ENCODE measurements at regions not wholly inside any gene's neighbourhood (a gene's known extent, or its start where the extent isn't known, plus 50 kb on each side); places are given as distances from the start of the nearest gene placed in this dataset.
A peak's percentile ranks its signal among the peaks of the same experiment; 100 is the strongest.
"Not testable (repeated sequence)": the region's sequence is repeated elsewhere in the genome, so short reads cannot be mapped to it uniquely, and the experiment has no call there.

- DNase-seq (ENCODE audit: low spot score): no peak
Observed at GRCh38 chr9:7622481-7622880, 177.1 kb downstream of the DMAC1 start.

DNA sequence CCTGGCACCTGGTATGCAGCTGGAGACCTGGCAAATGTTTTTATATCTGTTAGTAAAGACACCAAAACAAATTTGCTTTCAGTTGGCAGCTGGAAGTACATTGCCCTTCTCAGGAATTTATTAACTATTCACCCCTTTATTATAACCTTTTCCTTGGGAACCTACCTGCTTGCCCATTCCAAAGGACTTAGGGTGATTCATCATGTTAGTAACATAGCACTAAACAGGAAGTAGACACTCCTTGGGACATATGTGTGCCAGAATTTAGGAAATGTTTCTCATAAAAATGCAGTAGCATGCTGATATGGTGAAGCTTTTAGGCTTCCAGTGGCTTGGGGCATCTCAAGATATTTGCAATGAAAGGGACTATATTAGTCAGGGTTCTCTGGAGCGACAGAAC, 184.2 kb downstream of the DMAC1 start:
- DNase-seq (ENCODE audit: low spot score): no peak

DNA sequence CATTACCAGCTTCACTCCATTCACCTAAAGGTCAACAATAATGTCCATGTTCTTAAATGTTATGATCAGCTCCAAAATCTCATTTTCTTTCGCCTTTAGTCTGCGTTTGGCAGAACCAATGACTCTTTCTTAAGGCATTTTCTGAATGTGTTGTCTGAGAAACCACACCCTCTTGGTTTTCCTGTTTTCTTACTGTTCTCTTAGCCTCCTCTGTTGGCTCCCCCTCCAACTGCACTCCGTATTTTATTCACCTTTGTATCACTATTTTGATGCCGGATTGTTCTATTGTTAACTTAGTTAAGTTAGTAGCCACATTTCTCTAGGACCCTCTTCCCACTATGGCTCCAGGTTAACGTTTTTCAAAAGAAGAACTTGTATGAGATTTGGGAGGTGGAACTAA, 185.6 kb downstream of the DMAC1 start:
- peak; percentile 46 for DNase-seq (ENCODE audit: low spot score)

DNA sequence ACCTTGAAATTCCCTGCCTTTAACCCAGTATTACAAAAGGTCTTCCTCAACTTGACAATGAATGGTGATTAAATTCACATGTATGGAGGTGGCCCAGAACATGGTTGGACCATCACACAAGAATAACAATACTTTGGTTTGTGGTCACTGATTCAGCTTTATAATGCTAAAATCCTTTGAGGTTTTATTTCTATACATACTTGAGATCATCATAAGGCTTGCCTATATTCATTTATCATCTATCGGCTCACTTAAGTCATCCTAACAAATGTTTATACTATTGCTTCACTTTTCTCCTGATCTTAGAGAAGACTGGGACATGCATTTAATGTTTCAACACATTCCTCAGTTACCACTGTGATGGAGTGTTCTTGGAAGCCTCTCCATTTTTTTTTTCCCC, 191.3 kb downstream of the DMAC1 start:
- DNase-seq (ENCODE audit: low spot score): no peak

GRCh38 chr9:7607421-7607820, 192.2 kb downstream of the DMAC1 start:
- no peak for DNase-seq (ENCODE audit: low spot score)

- no peak for DNase-seq (ENCODE audit: low spot score)
Observed at GRCh38 chr9:7606591-7606990, 193.0 kb downstream of the DMAC1 start.

GRCh38 chr9:7601739-7602138, 197.8 kb downstream of the DMAC1 start:
- no peak for DNase-seq (ENCODE audit: low spot score)

DNA sequence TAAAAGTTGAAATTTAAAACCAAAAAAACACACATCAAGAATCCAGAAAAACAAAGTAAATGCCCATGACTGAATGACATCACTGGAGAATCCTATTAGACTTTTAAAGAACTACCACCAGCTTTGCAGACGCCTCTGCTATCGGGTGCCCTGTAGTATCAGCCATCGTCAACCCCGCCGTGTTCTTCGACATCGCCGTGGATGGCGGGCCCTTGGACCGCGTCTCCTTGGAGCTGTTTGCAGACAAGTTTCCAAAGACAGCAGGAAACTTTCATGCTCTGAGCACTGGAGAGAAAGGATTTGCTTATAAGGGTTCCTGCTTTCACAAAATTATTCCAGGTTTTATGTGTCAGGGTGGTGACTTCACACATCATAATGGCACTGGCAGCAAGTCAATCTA, 201.9 kb downstream of the DMAC1 start:
- DNase-seq (ENCODE audit: low spot score): no peak

- DNase-seq (ENCODE audit: low spot score): no peak
Observed at GRCh38 chr9:7592321-7593316, 207.0 kb downstream of the DMAC1 start.

- no peak for DNase-seq (ENCODE audit: low spot score)
Observed at GRCh38 chr9:7591501-7591900, 208.1 kb downstream of the DMAC1 start.

DNA sequence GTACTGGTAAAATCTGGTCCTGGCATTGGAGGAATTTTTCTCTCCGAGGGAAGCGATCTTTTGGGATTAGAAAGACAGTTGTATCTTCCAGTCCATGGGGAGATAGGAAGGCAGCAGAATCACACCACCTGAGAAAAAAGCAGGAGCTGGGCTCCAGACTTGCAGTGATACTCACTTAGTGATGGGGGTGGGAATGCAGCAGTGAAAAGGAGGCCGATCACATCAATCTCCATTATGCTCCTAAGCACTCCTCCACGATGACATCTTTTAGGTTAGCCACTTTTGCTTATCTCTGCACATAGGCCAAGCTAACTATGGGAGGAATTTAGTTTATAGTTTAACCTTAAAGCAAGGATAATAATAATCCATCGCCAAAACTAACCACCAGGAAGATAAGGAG, 219.0 kb downstream of the DMAC1 start:
- no peak for DNase-seq (ENCODE audit: low spot score)

DNA sequence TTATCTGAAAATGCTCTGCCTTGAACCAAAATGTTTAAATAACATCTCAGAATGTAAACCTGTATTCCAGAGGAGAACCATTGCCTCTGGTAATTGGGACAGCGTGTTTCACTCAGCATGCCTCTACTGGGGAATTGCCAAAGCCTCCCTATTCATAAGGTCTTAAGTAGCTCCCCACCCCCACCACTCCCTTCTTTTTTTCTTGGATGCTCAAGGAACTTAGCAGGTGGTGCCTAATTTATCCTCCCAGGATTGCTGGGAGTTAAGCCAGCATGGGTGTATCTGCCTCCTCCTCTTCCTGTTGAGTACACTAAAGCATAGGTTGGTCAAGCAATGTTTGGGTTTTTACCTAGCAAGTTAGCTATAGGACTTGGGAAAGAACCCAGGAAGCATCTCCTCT, 220.2 kb downstream of the DMAC1 start:
- DNase-seq (ENCODE audit: low spot score): no peak

DNA sequence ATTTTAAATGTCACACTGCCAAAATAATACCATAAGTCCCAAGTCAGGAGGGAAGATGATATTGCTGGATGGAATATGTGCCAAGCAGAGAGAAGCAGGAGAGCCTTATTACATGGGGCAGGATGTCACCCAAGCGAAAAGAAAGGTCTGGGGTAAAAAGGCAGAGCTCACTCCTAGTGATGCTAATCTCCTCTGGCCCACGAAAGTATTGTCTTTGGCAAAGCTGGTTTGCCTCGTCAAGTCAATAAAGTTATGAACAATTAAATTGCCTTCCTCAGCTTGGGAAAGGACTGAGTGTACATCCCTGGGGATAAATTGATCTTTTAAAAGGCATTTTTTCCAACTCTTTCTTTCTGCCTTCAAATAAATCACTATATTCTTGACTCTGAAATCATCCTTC, 220.6 kb downstream of the DMAC1 start:
- DNase-seq (ENCODE audit: low spot score): no peak

DNA sequence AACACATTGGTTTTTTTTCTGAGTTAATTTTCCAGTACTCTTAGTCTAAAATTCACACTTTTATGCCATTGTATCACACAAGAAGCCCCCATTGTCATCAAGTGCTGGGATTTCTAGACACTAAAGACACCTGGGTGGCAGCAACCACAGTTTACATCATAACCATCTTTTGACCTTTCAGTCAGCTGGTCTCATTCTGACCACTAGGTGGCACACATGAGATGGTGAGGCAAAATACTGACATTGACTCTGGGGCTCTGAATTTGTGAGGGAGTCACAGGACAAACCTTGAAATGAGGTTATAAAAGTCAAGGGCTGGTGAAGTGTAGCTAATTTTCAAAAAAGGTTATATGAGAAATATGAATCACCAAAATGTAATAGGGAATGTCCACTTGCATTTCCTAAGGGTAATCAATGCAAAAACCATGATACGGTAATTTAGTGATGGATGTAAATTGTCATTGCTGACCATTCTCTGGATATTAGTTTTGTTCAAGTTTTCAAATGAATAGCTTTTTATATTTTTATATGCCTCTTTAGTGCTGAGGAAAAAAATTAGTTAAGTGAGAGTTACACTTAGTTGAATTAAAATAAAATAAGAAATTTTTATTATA, 229.4 kb downstream of the DMAC1 start:
- DNase-seq (ENCODE audit: low spot score): peak; percentile 67

GRCh38 chr9:7567687-7568086, 231.9 kb downstream of the DMAC1 start:
- no peak for DNase-seq (ENCODE audit: low spot score)

- DNase-seq (ENCODE audit: low spot score): no peak
Observed at GRCh38 chr9:7561527-7562080, 238.0 kb downstream of the DMAC1 start.

DNA sequence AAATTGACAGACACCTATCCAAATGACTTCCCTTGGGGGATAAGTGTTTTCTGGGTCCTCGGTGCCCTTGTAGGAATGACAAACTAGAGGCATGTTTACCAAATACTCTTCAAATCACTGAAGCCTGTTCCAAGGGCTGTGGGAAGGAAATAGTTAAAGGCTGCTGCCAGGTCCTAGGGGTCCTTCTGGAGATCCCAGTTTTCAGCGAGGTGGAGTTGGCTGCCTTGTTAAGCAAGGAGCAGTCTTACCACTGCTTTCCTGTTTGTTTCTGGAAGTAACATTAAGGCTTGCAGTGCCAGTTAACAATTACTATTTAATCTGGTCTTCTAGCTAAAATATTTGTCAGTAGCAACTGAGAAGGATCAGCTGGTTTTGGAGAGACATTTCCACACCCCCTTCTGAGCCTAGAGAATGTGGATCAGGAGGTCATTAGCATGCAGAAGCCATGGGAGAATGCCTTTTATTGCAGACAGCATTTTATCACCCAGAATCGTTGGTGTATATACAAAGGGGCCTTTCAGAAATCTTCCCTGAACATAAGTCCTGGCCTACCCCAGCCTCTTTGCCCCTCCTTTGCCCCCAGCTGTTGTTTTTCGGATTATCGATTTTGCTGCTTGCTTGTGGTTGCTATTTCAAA, 238.8 kb downstream of the DMAC1 start:
- DNase-seq (ENCODE audit: low spot score): no peak

GRCh38 chr9:7554699-7555098, 244.9 kb downstream of the DMAC1 start:
- no peak for DNase-seq (ENCODE audit: low spot score)

DNA sequence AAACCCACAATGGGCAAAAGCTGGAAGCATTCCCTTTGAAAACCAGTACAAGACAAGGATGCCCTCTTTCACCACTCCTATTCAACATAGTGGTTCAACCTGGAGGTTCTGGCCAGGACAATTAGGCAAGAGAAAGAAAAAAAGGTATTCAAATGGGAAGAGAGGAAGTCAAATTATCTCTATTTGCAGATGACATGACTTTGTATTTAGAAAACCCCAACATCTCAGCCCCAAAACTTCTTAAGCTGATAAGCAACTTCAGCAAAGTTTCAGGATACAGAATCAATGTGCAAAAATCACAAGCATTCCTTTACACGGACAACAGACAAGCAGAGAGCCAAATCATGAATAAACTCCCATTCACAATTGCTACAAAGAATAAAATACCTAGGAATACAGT, 246.9 kb downstream of the DMAC1 start:
- not testable (repeated sequence) for DNase-seq (ENCODE audit: low spot score)

- no peak for DNase-seq (ENCODE audit: low spot score)
Observed at GRCh38 chr9:7549249-7549648, 250.3 kb downstream of the DMAC1 start.

- no peak for DNase-seq (ENCODE audit: low spot score)
Observed at GRCh38 chr9:7546261-7546660, 253.3 kb downstream of the DMAC1 start.

GRCh38 chr9:7545371-7546165, 254.0 kb downstream of the DMAC1 start:
- DNase-seq (ENCODE audit: low spot score): no peak
